Superior temporal gyrus (tissue), 1 donor: ENCODE measurements at regions not wholly inside any gene's neighbourhood (a gene's known extent, or its start where the extent isn't known, plus 50 kb on each side); places are given as distances from the start of the nearest gene placed in this dataset.
"Not testable (repeated sequence)": the region's sequence is repeated elsewhere in the genome, so short reads cannot be mapped to it uniquely, and the experiment has no call there.

Experiments used
- DNase-seq: peaks from one replicate; pipeline ENCODE4 v3.0.0-alpha.2; 2016; ENCODE audit errors: extremely low spot score

DNA sequence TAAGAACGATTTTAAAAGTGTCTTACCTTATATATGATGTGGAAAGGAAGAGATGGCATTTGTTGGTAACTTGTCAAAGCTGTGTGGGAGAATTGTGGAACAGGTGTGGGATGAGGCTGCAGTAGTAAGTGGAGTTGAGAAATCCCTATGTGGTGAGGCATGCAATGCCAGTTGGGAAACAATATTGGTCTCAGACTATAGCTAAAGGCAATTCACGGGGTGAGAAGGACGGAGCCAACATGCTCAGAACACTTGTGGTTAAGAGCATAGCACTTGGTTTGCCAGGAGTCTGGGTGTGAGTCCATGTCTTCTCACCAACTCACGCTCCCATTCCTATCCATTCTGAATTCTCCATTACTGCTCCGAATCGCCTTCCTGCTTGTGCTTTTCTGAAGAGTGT is 615.6 kb upstream of the ADAMTS9 start:
- no peak for DNase-seq

DNA sequence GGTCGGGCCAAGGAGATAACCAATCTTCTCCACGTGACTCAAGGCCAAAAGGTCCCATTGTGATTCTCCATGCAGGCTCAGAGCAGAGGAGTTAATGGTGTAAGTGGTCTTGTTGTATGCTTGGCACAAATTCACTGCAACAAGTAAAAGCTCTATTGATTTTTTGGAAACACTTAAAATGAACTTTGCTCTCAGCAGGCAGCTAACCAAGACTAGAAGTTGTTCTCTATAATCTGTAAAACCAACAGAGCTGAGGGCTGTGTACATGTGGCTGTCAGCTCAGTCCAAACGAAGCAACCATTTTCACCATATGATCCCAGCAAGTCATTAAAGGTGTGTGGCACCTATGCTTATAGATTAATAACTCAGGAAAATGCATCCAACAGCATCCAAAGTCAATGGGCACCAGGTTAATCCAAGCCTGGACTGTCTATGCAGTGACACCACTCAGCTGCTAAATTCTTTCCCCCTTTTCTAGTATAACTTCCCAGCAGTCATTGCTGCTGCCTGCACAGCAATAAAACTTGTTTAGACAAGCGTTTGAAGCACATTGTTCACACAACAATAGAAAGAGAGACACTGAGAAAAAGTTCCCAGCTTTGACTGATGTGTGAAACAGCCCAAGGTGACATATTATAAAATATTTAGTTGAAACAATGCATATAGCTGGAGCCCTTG is 603.8 kb upstream of the ADAMTS9 start:
- DNase-seq, result no peak

- no peak for DNase-seq
These were observed 601.0 kb upstream of the ADAMTS9 start for GRCh38 chr3:65288776-65289175.

- no peak for DNase-seq
These were observed 598.2 kb upstream of the ADAMTS9 start for GRCh38 chr3:65285956-65286355.

- DNase-seq, result peak; percentile 23
These were observed 597.2 kb upstream of the ADAMTS9 start for GRCh38 chr3:65284961-65285360.

- DNase-seq, result no peak
These were observed 596.7 kb upstream of the ADAMTS9 start for GRCh38 chr3:65284546-65284945.

GRCh38 chr3:65279225-65279782 is 591.5 kb upstream of the ADAMTS9 start:
- no peak for DNase-seq

DNA sequence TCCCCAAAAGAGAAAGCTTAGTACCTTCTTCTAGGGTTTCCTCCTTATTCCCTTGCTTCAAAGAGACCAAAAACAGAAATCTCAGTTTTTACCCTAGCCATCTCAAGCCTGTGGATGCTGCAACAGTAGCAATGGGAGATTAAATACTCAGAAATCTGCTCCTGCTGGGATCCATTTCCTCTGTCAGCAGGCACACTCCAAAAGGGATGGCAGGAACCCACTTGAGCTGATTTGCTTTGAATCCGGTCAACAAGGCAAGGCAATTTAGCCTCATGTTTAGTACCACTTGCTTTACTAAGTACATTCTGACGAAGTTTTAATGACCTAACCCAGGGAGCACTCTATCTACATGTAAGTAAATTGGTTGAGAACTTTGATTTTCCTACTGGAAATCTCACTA is 590.0 kb upstream of the ADAMTS9 start:
- no peak for DNase-seq

DNA sequence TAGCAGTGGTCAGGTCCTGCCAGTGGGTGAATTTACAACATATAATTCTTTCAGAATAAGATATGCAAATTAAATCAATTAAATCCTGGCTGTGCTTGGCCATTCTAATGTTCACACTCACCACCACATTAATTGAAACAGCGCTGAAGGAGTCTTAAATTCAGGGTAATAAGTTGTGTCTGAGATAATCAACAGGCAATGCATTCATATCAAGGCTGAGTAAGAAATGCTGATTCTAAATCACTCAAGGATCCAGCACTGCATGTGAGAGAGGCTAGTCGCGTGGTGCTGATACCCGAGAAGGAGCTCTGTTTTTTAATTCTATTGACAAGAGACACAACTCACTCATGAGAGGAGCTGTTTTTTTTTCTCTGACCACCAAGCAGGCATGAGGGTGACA is 588.8 kb upstream of the ADAMTS9 start:
- DNase-seq, result no peak

- DNase-seq, result no peak
These were observed 580.6 kb upstream of the ADAMTS9 start for GRCh38 chr3:65268426-65268825.

GRCh38 chr3:65265942-65266590 is 578.3 kb upstream of the ADAMTS9 start:
- DNase-seq, result no peak

- DNase-seq, result no peak
These were observed 577.7 kb upstream of the ADAMTS9 start for GRCh38 chr3:65265511-65265910.

DNA sequence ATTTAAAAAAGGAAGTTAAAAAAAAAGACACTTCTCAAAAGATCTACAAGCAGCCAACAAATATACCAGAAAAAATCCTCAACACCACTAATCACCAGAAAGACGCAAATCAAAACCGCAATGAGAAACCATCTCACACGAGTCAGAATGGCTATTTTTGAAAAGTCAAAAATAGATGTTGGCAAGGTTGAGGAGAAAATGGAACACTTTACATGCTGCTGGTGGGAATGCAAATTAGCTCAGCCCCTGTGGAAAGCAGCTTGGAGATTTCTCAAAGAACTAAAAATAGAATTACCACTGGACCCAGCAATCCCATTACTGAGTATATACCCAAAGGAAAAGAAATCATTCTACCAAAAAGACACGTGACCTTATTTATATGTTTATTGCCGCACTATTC is 574.7 kb upstream of the ADAMTS9 start:
- DNase-seq, result no peak

DNA sequence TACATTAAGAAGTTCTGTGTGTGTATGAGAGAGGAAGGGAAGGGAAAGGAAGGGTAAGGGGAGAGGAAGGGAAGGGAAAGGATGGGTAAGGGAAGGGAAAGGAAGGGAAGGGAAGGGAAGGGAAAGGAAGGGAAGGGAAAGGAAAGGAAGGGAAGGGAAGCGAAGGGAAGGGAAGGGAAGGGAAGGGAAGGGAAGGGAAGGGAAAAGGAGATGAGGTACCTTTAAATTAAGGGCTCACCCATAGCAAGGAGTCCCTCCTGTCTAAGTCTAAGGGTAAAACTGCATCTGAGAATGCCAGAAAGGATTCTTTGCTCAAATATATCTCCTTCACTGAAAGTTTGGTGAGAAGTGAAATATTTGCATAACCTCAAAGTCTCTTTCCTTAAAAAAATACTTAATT is 572.1 kb upstream of the ADAMTS9 start:
- DNase-seq, result no peak

DNA sequence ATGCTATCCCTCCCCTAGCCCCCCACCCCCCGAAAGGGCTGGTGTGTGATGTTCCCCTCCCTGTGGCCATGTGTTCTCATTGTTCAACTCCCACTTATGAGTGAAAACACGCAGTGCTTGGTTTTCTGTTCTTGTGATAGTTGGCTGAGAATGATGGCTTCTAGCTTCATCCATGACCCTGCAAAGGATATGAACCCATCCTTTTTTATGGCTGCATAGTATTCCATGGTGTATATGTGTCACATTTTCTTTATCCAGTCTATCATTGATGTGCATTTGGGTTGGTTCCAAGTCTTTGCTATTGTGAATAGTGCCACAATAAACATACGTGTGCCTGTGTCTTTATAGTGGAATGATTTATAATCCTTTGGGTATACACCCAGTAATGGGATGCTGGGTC is 565.1 kb upstream of the ADAMTS9 start:
- not testable (repeated sequence) for DNase-seq

DNA sequence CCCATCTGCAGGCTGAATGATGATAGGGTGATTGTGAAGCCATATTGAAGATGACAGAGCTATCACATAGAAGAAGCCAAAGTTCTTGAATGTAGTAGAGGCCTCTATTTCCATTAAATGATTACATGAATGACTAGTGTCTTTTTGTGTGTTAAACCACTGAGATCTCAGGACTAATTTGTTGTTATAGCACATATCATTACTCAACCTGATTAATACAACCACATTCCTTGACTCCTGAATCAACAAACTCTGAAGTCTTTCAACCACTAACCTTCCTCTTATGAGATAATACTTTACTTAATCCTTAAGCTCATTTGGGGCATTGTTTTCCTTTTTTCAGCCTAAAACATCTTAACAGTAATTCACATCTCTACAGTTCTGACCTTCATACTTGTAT is 564.5 kb upstream of the ADAMTS9 start:
- no peak for DNase-seq

DNA sequence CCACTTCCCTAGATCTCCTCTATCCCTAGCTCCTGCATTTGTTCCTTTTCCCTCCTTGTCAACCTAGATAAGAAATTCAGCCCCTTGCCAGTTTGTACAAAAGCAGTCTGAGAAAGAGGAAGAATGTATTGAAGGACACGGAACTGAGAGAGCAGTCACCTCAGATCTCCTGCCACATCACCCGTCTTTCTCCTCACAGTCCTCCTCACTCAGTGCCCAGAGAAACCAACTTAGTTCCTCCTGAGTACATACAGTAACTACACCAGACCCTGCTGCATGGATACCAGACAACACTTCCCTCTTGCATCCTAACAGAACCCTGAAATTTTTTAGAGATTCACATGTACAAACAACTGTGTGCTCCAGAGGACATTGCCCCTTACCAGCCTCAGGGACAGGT is 563.6 kb upstream of the ADAMTS9 start:
- no peak for DNase-seq

GRCh38 chr3:65246561-65246960 is 558.8 kb upstream of the ADAMTS9 start:
- no peak for DNase-seq

- DNase-seq, result peak; percentile 25
These were observed 557.6 kb upstream of the ADAMTS9 start for GRCh38 chr3:65245133-65246063.

- DNase-seq, result no peak
These were observed 552.6 kb upstream of the ADAMTS9 start for GRCh38 chr3:65240366-65240765.

GRCh38 chr3:65238652-65239051 is 550.9 kb upstream of the ADAMTS9 start:
- no peak for DNase-seq

- no peak for DNase-seq
These were observed 546.7 kb upstream of the ADAMTS9 start for GRCh38 chr3:65234499-65234898.
